Fibroblast of skin of abdomen (primary cell): ENCODE measurements at regions not wholly inside any gene's neighbourhood (a gene's known extent, or its start where the extent isn't known, plus 50 kb on each side); places are given as distances from the start of the nearest gene placed in this dataset.

Experiments used
- DNase-seq: peaks from one replicate; pipeline ENCODE4 v3.0.0-alpha.2; 2013

GRCh38 chr12:105754313-105754712 is 384.4 kb downstream of the NUAK1 start:
- no peak for DNase-seq

- no peak for DNase-seq
These were observed 381.8 kb downstream of the NUAK1 start for GRCh38 chr12:105756961-105757360.

- no peak for DNase-seq
These were observed 379.6 kb downstream of the NUAK1 start for GRCh38 chr12:105759149-105759548.

- peak; percentile 25 for DNase-seq
These were observed 377.7 kb downstream of the NUAK1 start for GRCh38 chr12:105761075-105761474.

GRCh38 chr12:105764216-105764835 is 374.4 kb downstream of the NUAK1 start:
- DNase-seq = peak; percentile 90

GRCh38 chr12:105765053-105766014 is 373.4 kb downstream of the NUAK1 start:
- DNase-seq = peak; percentile 42

GRCh38 chr12:105766029-105766428 is 372.7 kb downstream of the NUAK1 start:
- DNase-seq = no peak

GRCh38 chr12:105769486-105769885 is 369.3 kb downstream of the NUAK1 start:
- no peak for DNase-seq

GRCh38 chr12:105773471-105773870 is 365.3 kb downstream of the NUAK1 start:
- no peak for DNase-seq

- no peak for DNase-seq
These were observed 364.7 kb downstream of the NUAK1 start for GRCh38 chr12:105774037-105774436.

- peak; percentile 74 for DNase-seq
These were observed 363.4 kb downstream of the NUAK1 start for GRCh38 chr12:105775343-105775742.

GRCh38 chr12:105783983-105784947 is 354.5 kb downstream of the NUAK1 start:
- peak; percentile 14 for DNase-seq

- no peak for DNase-seq
These were observed 345.3 kb downstream of the NUAK1 start for GRCh38 chr12:105793421-105793820.

- DNase-seq = peak; percentile 40
These were observed 340.4 kb downstream of the NUAK1 start for GRCh38 chr12:105798256-105798845.

- no peak for DNase-seq
These were observed 339.7 kb downstream of the NUAK1 start for GRCh38 chr12:105799103-105799502.

GRCh38 chr12:105801351-105801750 is 337.4 kb downstream of the NUAK1 start:
- DNase-seq = no peak

- no peak for DNase-seq
These were observed 335.5 kb downstream of the NUAK1 start for GRCh38 chr12:105803292-105803691.

- no peak for DNase-seq
These were observed 334.0 kb downstream of the NUAK1 start for GRCh38 chr12:105804591-105805265.

- DNase-seq = no peak
These were observed 332.9 kb downstream of the NUAK1 start for GRCh38 chr12:105805730-105806399.

GRCh38 chr12:105806400-105806770 is 332.4 kb downstream of the NUAK1 start:
- DNase-seq = no peak

GRCh38 chr12:105812366-105812765 is 326.4 kb downstream of the NUAK1 start:
- DNase-seq = no peak
